Muscle of arm (tissue), 1 donor: ENCODE measurements at regions not wholly inside any gene's neighbourhood (a gene's known extent, or its start where the extent isn't known, plus 50 kb on each side); places are given as distances from the start of the nearest gene placed in this dataset.

Experiments
- DNase-seq: peaks from one replicate; pipeline ENCODE4 v3.0.0-alpha.2; 2013

DNA sequence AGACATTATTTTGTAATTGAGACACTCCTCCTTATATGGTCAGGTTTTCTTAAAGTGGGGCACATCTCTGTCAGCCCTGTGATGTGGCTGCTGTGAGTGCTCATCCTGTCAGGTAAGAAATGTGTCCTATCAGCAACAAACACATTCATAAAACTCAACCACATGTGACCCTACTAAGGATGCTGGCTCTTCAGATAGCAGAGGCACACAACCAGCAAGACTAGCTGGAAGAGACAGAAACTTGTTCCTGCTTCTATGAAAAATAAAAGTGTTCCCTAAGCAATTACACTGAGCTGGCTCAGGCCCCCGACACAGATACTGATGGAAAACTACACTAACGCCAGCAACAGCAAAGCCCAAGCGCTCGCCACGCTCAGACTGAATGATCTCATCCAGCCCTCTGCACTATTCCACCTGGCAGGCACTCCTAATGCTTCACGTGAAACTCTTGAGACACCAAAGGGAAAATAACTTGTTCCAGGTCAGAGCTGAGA, 49.8 kb upstream of the CYP2D6 start:
- DNase-seq: peak; percentile 76
